Liver (tissue), 8 donors: ENCODE measurements at regions not wholly inside any gene's neighbourhood (a gene's known extent, or its start where the extent isn't known, plus 50 kb on each side); places are given as distances from the start of the nearest gene placed in this dataset.

Source experiments
- DNase-seq: peaks from one replicate; pipeline ENCODE4 v3.0.0-alpha.2; 2017; ENCODE audit warnings: low spot score
- H3K27ac ChIP-seq, 2 donors: one replicate each; pipeline ENCODE4 v1.7.0; 2013; ENCODE audit warnings: inconsistent platforms in 2 of 2, low read length in 2 of 2, control low read depth in 1 of 2, low read depth in 1 of 2, mild to moderate bottlenecking in 1 of 2
- H3K27me3 ChIP-seq, 4 donors: one replicate each; pipeline versions ENCODE4 v1.6.1 to v1.7.0; 2013; ENCODE audit warnings: low read length in 3 of 4, inconsistent platforms in 1 of 4, mild to moderate bottlenecking in 1 of 4, moderate library complexity in 1 of 4; ENCODE audit not compliant: control insufficient read depth in 4 of 4, insufficient read depth in 4 of 4
- H3K36me3 ChIP-seq, 4 donors: one replicate each; pipeline versions ENCODE4 v1.6.1 to v1.7.0; 2013; ENCODE audit warnings: low read length in 3 of 4, mild to moderate bottlenecking in 3 of 4, low read depth in 1 of 4, moderate library complexity in 1 of 4; ENCODE audit not compliant: control insufficient read depth in 4 of 4, insufficient read depth in 3 of 4
- H3K4me1 ChIP-seq, 4 donors: one replicate each; pipeline versions ENCODE4 v1.6.1 to v1.7.0; 2013; ENCODE audit warnings: low read length in 3 of 4, mild to moderate bottlenecking in 3 of 4, moderate library complexity in 1 of 4; ENCODE audit not compliant: control insufficient read depth in 4 of 4, insufficient read depth in 4 of 4
- H3K4me3 ChIP-seq, 3 donors: one replicate each; pipeline versions ENCODE4 v1.6.1 to v1.7.0; 2013; ENCODE audit warnings: low read length in 3 of 3, control low read depth in 1 of 3, low read depth in 1 of 3, mild to moderate bottlenecking in 1 of 3
- H3K9ac ChIP-seq, 2 donors: one replicate each; pipeline ENCODE4 v1.7.0; 2013; ENCODE audit warnings: low read length in 2 of 2, mild to moderate bottlenecking in 2 of 2, moderate library complexity in 2 of 2, control low read depth in 1 of 2, low read depth in 1 of 2
- H3K9me3 ChIP-seq, 4 donors: one replicate each; pipeline versions ENCODE4 v1.6.1 to v1.7.0; 2013; ENCODE audit warnings: low read length in 3 of 4; ENCODE audit not compliant: control insufficient read depth in 4 of 4
- EGR1 ChIP-seq, 2 donors: IDR thresholded peaks; 2 replicates each; pipeline ENCODE4 v1.6.1; 2016 to 2018; ENCODE audit warnings: antibody characterized with exemption in 2 of 2, low read depth in 2 of 2
- FOXA1 ChIP-seq: IDR thresholded peaks from 2 replicates; pipeline ENCODE4 v1.6.1; 2016; ENCODE audit warnings: antibody characterized with exemption
- FOXA2 ChIP-seq: IDR thresholded peaks from 2 replicates; pipeline ENCODE4 v1.6.1; 2016; ENCODE audit warnings: antibody characterized with exemption
- GABPA ChIP-seq, 2 donors: IDR thresholded peaks in 1 of 2; conservative IDR thresholded peaks in 1 of 2; 2 replicates each; pipeline ENCODE4 v1.6.1; 2016; ENCODE audit warnings: antibody characterized with exemption in 2 of 2, mild to moderate bottlenecking in 1 of 2, moderate library complexity in 1 of 2
- HNF4A ChIP-seq, 2 donors: conservative IDR thresholded peaks; 2 replicates each; pipeline ENCODE4 v1.6.1; 2016; ENCODE audit warnings: antibody characterized with exemption in 2 of 2, mild to moderate bottlenecking in 2 of 2
- HNF4G ChIP-seq: IDR thresholded peaks from 2 replicates; pipeline ENCODE4 v1.6.1; 2016; ENCODE audit warnings: antibody characterized with exemption
- JUND ChIP-seq, 2 donors: IDR thresholded peaks; 2 replicates each; pipeline ENCODE4 v1.6.1; 2016; ENCODE audit warnings: antibody characterized with exemption in 2 of 2
- NR2F2 ChIP-seq: IDR thresholded peaks from 2 replicates; pipeline ENCODE4 v1.6.1; 2016; ENCODE audit warnings: antibody characterized with exemption
- RAD21 ChIP-seq, 2 donors: IDR thresholded peaks; 2 replicates each; pipeline ENCODE4 v1.6.1; 2016; ENCODE audit warnings: antibody characterized with exemption in 2 of 2, mild to moderate bottlenecking in 2 of 2
- RXRA ChIP-seq, 2 donors: IDR thresholded peaks; 2 replicates each; pipeline ENCODE4 v1.6.1; 2017 to 2018; ENCODE audit warnings: antibody characterized with exemption in 2 of 2, mild to moderate bottlenecking in 1 of 2
- SP1 ChIP-seq: IDR thresholded peaks from 2 replicates; pipeline ENCODE4 v1.6.1; 2018; ENCODE audit warnings: antibody characterized with exemption, mild to moderate bottlenecking
- TAF1 ChIP-seq: conservative IDR thresholded peaks from 2 replicates; pipeline ENCODE4 v1.6.1; 2016; ENCODE audit warnings: antibody characterized with exemption, mild to moderate bottlenecking
- YY1 ChIP-seq: IDR thresholded peaks from 2 replicates; pipeline ENCODE4 v1.6.1; 2016; ENCODE audit warnings: antibody characterized with exemption, mild to moderate bottlenecking
- WGBS: extraction: QIAGEN DNeasy Blood & Tissue Kit; methylation state at CpG from one replicate; pipeline ENCODE4 v1.1.7; 2013; 5-methylcytosine and 5-hydroxymethylcytosine counted together
- TF ChIP-seq, protein P1 (sequence below): IDR thresholded peaks from 2 replicates; pipeline ENCODE4 v1.6.1; 2016; ENCODE audit warnings: antibody characterized with exemption, mild to moderate bottlenecking
- TF ChIP-seq, protein P2 (sequence below): IDR thresholded peaks from 2 replicates; pipeline ENCODE4 v1.6.1; 2016; ENCODE audit warnings: antibody characterized with exemption
- TF ChIP-seq, protein P3 (sequence below): fragments of 150-350 bp; IDR thresholded peaks from 2 replicates; pipeline ENCODE4 v1.5.1; 2017; ENCODE audit warnings: improper control_type of control experiment, low read depth, low read length; ENCODE audit not compliant: missing input control
- TF ChIP-seq, protein P4 (sequence below): IDR thresholded peaks from 2 replicates; pipeline ENCODE4 v1.6.1; 2016; ENCODE audit warnings: antibody characterized with exemption
- TF ChIP-seq, protein P5 (sequence below): IDR thresholded peaks from 2 replicates; pipeline ENCODE4 v1.6.1; 2016; ENCODE audit warnings: antibody characterized with exemption
- donor health status: healthy.
- donor health status: healthy.
- donor health status: healthy.
- donor health status: healthy.
- donor health status: healthy.

DNA sequence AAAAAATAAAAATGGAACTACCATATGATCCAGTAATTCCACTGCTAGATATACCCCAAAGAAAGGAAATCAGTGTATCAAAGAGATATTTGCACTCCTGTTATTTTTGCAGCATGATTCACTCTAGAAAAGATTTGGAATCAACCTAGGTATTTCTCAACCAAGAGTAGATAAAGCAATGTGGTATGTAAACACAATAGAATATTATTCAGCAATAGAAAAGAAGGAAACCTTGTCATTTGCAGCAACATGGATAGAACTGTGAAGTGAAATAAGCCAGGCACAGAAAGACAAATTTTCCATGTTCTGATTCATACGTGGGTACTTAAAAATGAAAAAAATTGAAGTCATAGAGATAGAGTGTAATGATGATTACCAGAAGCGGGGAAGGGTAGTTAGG lies 362.3 kb upstream of the EPHA5 start (continued):
- no peak for TF ChIP-seq GABPA (IDR thresholded peaks at IDR 0.05 in 1 of 2, conservative IDR thresholded peaks at IDR 0.05 in 1 of 2)

DNA sequence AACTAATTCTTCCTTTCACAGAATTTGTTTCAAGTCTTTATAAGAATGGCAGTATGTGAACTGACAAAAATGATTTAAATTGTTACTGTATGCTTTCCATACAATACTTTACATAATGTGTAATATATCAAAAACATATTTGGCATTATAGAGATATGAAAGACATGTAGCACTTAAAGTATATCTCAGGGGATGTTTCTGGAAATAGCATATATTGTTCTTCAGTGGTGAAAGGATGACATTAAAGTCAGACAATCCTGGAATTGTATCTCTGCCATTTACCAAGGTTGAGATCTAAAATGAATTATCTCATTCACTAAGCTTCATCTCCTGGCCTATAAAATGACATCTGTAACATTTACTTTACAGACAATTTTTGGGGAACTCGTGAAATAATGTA lies 358.4 kb upstream of the EPHA5 start:
- no peaks in the 10 kb centered on the region for H3K4me1 ChIP-seq
- no peaks in the 10 kb centered on the region for H3K9me3 ChIP-seq
- TF ChIP-seq FOXA2 (no peak), FOXA1 (no peak), RXRA (IDR thresholded peaks at IDR 0.05) (no peak), NR2F2 (no peak), JUND (IDR thresholded peaks at IDR 0.05) (no peak), SP1 (no peak), RAD21 (IDR thresholded peaks at IDR 0.05) (no peak), HNF4A (conservative IDR thresholded peaks at IDR 0.05) (no peak), YY1 (no peak), EGR1 (IDR thresholded peaks at IDR 0.05; ENCODE audit: low read depth in 2 of 2) (no peak), GABPA (IDR thresholded peaks at IDR 0.05 in 1 of 2, conservative IDR thresholded peaks at IDR 0.05 in 1 of 2) (no peak), HNF4G (no peak), TAF1 (no peak)
- TF ChIP-seq, protein P1, sequence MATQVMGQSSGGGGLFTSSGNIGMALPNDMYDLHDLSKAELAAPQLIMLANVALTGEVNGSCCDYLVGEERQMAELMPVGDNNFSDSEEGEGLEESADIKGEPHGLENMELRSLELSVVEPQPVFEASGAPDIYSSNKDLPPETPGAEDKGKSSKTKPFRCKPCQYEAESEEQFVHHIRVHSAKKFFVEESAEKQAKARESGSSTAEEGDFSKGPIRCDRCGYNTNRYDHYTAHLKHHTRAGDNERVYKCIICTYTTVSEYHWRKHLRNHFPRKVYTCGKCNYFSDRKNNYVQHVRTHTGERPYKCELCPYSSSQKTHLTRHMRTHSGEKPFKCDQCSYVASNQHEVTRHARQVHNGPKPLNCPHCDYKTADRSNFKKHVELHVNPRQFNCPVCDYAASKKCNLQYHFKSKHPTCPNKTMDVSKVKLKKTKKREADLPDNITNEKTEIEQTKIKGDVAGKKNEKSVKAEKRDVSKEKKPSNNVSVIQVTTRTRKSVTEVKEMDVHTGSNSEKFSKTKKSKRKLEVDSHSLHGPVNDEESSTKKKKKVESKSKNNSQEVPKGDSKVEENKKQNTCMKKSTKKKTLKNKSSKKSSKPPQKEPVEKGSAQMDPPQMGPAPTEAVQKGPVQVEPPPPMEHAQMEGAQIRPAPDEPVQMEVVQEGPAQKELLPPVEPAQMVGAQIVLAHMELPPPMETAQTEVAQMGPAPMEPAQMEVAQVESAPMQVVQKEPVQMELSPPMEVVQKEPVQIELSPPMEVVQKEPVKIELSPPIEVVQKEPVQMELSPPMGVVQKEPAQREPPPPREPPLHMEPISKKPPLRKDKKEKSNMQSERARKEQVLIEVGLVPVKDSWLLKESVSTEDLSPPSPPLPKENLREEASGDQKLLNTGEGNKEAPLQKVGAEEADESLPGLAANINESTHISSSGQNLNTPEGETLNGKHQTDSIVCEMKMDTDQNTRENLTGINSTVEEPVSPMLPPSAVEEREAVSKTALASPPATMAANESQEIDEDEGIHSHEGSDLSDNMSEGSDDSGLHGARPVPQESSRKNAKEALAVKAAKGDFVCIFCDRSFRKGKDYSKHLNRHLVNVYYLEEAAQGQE, result no peak
- TF ChIP-seq, protein P2, sequence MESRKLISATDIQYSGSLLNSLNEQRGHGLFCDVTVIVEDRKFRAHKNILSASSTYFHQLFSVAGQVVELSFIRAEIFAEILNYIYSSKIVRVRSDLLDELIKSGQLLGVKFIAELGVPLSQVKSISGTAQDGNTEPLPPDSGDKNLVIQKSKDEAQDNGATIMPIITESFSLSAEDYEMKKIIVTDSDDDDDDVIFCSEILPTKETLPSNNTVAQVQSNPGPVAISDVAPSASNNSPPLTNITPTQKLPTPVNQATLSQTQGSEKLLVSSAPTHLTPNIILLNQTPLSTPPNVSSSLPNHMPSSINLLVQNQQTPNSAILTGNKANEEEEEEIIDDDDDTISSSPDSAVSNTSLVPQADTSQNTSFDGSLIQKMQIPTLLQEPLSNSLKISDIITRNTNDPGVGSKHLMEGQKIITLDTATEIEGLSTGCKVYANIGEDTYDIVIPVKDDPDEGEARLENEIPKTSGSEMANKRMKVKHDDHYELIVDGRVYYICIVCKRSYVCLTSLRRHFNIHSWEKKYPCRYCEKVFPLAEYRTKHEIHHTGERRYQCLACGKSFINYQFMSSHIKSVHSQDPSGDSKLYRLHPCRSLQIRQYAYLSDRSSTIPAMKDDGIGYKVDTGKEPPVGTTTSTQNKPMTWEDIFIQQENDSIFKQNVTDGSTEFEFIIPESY, result no peak
- TF ChIP-seq, protein P3, sequence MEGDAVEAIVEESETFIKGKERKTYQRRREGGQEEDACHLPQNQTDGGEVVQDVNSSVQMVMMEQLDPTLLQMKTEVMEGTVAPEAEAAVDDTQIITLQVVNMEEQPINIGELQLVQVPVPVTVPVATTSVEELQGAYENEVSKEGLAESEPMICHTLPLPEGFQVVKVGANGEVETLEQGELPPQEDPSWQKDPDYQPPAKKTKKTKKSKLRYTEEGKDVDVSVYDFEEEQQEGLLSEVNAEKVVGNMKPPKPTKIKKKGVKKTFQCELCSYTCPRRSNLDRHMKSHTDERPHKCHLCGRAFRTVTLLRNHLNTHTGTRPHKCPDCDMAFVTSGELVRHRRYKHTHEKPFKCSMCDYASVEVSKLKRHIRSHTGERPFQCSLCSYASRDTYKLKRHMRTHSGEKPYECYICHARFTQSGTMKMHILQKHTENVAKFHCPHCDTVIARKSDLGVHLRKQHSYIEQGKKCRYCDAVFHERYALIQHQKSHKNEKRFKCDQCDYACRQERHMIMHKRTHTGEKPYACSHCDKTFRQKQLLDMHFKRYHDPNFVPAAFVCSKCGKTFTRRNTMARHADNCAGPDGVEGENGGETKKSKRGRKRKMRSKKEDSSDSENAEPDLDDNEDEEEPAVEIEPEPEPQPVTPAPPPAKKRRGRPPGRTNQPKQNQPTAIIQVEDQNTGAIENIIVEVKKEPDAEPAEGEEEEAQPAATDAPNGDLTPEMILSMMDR, result no peak
- TF ChIP-seq, protein P4, sequence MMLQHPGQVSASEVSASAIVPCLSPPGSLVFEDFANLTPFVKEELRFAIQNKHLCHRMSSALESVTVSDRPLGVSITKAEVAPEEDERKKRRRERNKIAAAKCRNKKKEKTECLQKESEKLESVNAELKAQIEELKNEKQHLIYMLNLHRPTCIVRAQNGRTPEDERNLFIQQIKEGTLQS, result no peak
- TF ChIP-seq, protein P5, sequence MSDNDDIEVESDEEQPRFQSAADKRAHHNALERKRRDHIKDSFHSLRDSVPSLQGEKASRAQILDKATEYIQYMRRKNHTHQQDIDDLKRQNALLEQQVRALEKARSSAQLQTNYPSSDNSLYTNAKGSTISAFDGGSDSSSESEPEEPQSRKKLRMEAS, result no peak
- no peak overlapping the region for H3K9ac ChIP-seq
- H3K4me3 ChIP-seq, result no peak overlapping the region
- no peak overlapping the region for H3K27ac ChIP-seq
- 69% methylated on average over 1 of the region's 1 CpG for WGBS
- no peak for DNase-seq
- H3K36me3 ChIP-seq, result no peaks in the 10 kb centered on the region
- H3K27me3 ChIP-seq, result no peaks in the 10 kb centered on the region
